GM12801 (cell line): ENCODE measurements at regions not wholly inside any gene's neighbourhood (a gene's known extent, or its start where the extent isn't known, plus 50 kb on each side); places are given as distances from the start of the nearest gene placed in this dataset.

ENCODE experiments used
- CTCF ChIP-seq: IDR thresholded peaks from one replicate; pipeline ENCODE4 v1.5.1; 2011; ENCODE audit warnings: control low read depth; ENCODE audit not compliant: insufficient read length; ENCODE audit errors: extremely low read depth

GRCh38 chr7:113283861-113284260, 165.5 kb upstream of the SMIM30 start:
- no peak for TF ChIP-seq CTCF

GRCh38 chr7:113282875-113283274, 164.5 kb upstream of the SMIM30 start:
- TF ChIP-seq CTCF: no peak

DNA sequence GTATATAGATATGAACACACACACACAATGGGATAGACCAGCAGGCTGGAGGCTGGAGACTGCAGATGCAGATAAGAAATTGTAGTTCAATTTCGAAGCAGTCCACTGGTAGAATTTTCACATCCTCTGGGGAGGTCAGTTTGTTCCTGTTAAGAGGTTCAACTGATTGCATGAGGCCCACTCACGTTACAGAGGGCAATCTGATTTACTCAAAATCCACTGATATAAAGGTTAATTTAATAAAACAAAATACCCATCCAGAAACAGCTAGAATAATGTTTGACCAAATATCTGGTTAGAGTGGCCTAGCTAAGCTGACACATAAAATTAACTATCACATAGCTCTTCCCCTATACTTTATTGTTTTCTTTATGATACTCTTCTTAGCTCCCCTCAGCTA, 162.9 kb upstream of the SMIM30 start:
- TF ChIP-seq CTCF: no peak

DNA sequence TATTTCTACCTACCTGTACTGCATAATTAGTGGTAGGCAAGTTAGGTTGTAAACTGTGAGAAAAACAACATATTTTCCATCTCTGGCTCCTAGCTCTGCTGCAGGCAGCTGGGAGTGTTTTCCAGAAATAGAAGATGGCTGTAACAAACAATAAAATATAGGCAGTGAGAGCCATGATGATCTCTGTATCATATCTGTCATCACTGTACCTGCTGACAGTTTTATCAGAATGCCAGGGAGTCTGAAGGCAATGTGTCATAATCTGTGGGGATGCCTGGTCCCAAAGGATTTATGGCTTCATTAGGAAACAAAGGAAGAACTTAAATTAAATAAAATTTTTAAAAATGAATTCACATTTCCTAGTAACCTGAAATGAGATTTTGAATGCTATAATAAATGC, 160.9 kb upstream of the SMIM30 start:
- no peak for TF ChIP-seq CTCF

- no peak for TF ChIP-seq CTCF
These were observed 152.4 kb upstream of the SMIM30 start for GRCh38 chr7:113270790-113271189.

- TF ChIP-seq CTCF: no peak
These were observed 150.4 kb upstream of the SMIM30 start for GRCh38 chr7:113268757-113269156.

GRCh38 chr7:113267885-113268284, 149.5 kb upstream of the SMIM30 start:
- no peak for TF ChIP-seq CTCF

DNA sequence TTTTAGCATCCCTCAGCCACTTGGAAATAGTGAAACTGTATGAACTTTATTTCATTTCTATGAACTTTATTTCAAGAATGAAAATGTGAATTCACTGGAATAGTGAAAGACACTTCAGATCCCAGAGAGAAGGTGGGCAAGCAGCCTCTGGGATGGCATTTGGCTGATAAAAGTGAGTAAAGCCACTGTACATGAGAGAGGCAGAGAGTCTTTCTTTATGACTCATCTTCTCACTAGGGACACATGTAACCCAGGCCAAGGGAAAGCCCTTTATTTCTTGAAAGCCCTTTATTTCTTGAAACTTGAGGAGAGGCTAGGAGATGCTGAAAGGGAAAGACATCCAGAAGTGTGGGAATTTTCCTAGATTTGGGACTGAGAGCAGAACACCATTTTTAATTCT, 148.9 kb upstream of the SMIM30 start:
- TF ChIP-seq CTCF: no peak
